Stimulated activated CD4-positive, alpha-beta T cell treated with anti-CD3 and anti-CD28 coated beads, Interleukin-1b, Interleukin-23, amount 100 ng/mL, for 1 hour (primary cell): ENCODE measurements at regions not wholly inside any gene's neighbourhood (a gene's known extent, or its start where the extent isn't known, plus 50 kb on each side); places are given as distances from the start of the nearest gene placed in this dataset.
"Not testable (repeated sequence)": the region's sequence is repeated elsewhere in the genome, so short reads cannot be mapped to it uniquely, and the experiment has no call there.

Experiments
- DNase-seq, 2 donors: peaks; one replicate each; pipeline ENCODE4 v3.0.0-alpha.2; 2020; ENCODE audit warnings: low read depth in 2 of 2

DNA sequence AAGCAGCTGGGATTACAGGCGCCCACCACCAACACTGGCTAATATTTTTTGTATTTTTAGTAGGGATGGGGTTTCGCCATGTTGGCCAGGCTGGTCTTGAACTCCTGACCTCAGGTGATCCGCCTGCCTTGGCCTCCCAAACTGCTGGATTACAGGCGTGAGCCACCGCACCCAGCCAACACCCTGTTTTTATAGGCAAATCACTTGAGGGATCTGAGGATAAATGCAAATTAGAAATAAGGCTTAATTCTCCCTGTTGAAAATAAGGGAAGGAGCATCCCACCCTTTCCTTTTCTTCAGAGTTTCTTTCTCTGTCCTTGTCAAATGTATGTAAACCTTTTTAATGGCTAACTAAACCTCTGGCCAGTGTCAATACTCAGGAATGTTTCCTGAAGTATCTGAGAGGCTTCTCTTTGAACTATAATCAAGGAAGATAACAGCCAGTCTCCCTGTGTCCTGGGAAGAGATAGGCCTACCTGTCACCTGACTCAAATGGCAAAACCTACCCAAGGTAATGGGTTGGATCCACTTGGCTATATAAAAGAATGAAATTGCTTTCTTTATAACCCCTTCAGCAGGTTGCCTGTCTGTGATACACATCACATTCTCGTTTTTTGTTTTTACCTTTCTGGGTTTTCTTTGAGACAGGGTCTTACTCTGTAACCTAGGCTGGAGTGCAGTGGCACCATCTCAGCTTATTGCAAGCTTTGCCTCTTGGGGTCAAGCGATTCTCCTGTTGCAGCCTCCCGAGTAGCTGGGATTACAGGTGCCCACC is 64.5 kb upstream of the TNFAIP3 start:
- no peak for DNase-seq

DNA sequence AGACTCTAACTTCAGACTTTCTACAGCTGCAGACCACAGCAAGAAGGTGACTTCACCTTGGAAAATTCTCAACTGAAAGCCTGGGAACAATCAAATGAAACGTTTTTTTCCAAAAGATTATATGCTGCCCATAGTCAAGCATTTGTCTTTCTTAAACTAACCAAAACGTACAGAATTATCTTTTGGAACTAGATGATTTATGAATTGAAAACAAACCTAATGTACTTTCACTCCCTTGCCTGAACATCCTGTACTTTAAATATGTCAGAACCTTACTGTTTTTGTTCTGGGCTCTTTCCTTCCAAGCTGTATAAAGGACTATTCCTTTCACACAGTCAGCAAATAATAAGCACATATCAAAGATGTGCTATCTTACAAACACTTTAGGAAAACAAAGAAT is 62.4 kb upstream of the TNFAIP3 start:
- no peak for DNase-seq

DNA sequence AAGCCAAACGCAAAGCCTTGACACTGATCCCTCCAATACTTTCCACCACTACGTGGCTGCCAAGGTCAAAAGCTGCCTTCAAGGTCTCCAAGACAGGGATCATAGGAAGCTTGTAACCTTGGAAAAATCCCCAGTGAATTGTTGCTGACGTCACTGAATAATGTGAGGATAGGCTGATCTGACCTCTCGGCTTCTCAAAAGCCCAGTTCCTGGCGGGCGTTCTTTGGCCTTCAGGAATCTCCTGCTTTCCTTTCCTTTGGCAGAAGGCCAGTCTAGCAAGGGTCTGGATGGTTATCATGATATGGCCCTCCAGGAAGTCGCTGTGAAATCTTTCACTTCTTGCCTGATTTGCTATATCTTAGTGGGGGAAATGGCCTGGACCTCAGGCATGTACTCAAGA is 61.4 kb upstream of the TNFAIP3 start:
- DNase-seq = no peak

DNA sequence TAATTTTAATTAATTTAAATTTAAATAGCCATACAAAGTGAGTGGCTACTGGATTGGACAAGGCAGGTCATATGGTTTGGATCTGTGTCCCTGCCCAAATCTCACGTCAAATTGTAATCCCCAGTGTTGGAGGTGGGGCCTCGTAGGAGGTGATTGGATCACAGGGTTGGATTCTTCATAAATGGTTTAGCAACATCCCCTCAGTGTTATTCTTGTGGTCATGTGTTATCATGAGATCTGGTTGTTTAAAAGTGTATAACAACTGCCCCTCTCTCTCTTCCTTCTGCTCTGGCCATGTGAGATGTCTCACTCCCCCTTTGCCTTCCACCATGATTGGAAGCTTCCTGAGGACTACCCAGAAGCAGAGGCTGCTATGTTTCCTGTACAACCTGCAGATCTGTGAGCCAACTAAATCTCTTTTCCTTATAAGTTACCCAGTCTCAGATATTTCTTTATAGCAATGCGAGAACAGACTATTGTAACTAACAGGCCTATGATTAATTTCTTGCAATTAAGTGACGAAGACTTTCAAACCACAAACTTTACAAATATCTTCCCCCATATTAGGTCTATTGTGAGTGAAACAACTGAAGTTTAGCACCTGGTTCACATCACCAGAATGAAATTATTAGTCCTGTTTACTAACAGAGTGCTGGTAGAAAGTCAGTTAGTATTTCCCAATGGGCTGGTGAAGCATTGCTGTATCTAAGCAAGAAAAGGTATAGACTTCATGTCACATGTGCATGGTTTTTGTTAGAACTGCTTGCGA is 60.0 kb upstream of the TNFAIP3 start:
- DNase-seq = no peak

DNA sequence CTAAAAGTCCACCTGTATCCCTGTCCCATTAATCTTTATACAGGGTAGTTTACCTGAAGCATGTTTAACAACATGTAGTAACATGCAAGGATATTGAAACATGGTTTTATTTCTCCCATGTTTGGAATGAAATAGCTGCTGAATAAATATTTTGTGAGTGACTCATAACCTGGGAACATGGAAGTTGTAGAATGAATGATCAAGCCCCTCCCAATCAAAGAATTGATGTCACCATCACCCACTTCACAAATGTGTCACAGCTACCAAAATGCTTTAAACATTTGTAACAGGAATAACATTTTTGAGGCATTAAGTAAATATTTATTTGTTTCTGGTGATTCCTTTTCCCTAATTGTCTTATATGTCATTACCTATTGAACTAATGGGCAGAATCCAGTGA is 58.9 kb upstream of the TNFAIP3 start:
- no peak for DNase-seq

DNA sequence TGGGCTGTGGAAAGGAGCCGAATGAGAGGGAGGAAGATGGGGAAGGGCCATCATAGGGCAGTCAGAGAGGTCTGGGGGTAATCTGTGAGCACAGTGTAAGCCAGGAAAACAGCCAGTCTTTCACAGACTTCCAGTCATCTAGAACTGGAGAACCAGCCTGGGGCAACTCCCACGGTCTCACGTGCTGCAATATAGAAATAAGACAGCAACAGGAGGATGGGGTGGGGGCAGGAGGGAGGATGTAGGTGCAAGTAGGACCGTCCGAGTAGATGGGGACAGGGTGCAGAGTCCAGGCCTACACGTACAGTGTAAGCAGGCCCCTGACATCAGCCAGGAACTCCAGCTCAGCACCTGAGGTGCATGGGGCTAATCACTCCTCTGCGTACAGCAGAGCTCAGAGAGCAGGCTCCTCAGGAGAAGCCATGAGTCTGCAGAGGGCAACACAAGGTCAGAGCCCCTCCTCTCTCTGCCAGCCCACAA is 58.2 kb upstream of the TNFAIP3 start:
- DNase-seq = no peak

DNA sequence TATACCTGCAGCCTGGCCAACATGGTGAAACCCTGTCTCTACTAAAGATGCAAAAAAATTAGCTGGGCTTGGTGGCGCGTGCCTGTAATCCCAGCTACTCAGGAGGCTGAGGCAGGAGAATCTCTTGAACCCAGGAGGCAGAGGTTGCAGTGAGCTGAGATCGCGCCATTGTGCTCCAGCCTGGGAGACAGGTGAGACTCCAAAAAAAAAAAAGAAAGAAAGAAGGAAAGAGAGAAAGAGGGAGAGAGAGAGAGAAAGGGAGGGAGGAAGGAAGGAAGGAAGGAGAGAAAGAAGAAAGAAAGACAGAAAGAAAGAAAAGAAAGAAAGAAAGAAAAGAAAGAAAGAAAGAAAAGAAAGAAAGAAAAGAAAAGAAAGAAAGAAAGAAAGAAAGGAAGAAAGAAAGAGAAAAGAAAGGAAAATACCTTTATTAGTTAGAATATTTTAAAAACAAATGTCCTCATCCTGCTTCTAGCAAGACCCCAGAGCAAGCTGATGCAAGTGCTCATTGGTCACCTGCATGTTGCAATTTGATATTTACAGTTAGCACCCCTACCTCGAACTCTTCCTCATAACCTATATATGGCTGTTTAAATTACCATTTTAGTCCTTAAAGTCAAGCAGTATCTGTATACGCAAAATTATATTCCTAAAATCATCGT is 57.0 kb upstream of the TNFAIP3 start:
- DNase-seq = not testable (repeated sequence)

DNA sequence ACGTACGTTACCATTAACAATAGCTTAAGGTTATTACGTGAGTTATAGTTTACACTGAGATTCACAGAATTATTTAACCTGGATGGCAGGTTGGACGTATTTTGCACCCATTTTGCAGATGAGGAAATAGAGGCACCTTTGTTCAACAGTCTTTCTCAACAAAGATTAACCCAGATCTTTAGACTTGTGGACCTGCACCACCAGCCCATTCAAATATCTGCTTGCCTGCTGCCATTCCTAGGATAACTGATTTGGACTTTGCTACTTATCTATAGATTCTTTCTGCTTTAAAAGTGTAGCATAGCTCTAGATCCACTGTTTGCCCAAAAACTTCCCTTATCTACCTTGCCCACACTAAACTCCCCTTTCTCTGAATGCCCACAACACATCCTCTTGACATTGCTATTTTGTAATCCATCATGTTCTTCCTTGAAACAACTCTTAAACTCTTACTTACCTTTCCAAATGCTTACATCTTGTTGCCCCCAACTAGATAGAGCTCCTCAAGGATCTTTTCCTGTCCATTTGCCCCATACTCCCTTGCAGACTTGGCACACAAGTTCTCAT is 56.4 kb upstream of the TNFAIP3 start:
- no peak for DNase-seq

DNA sequence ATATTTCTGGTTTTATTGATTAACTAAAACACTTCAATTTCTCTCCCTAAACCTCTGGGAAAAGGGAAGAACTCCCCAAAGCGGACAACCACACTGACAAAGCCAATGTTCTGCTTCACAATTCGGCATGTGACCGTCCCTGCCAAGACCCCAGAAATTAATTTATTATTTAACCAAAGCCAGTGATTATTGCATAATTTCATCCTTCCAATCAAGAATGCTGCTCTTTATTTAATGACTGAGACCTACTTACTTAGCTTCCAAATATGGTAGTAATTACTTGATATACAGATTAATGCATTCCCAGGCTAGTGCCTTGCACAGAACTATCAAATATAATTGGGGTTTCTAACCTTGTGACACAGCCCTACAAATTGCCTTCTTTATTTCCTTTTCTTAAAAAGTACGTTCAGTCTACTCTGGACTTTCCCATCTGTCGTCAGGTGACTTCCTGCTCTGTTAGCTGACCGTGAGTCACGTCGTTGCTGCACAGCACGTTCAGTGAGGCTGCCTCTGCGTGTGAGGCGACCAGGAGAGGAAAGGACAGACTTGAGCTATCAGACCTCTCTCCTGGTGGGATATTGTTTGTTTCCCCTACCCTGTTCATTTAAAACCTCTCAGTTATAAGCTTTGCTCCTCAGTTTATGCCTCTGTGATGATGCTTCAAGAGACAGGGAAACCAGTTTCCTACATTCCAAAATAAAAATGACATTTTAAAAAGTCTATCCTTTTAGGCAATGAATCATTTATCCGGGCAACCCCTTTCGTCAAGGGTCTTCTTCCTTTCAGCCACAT is 55.7 kb upstream of the TNFAIP3 start:
- peak; percentile 33 to 55 for DNase-seq

DNA sequence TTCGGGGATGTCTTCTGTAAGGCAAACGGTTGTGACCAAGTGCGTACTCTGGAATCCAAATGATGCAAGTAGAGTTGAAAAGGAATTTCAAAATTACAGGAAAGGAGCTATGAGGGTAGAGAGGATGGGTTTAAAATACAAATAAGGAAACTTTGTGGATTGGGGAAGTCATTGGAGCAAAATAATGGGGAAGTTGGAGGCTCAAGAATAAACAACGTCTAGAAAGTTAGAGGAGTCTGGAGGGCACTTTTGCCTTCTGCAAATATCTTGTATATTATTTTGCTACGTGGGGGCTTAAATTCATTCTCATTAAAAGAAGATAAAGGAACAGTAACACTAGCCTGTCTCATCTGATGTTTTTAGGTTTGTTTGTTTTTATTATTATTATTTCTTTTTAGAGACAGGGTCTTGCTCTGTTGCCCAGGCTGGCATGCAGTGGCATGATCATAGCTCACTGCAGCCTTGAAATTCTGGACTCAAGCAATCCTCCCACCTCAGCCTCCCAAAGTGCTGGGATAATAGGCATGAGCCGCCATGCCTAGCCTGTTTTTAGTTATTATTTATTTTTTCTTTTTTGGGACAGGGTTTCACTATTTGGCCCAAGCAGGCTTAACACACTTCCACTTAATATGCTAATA is 55.0 kb upstream of the TNFAIP3 start:
- no peak for DNase-seq

DNA sequence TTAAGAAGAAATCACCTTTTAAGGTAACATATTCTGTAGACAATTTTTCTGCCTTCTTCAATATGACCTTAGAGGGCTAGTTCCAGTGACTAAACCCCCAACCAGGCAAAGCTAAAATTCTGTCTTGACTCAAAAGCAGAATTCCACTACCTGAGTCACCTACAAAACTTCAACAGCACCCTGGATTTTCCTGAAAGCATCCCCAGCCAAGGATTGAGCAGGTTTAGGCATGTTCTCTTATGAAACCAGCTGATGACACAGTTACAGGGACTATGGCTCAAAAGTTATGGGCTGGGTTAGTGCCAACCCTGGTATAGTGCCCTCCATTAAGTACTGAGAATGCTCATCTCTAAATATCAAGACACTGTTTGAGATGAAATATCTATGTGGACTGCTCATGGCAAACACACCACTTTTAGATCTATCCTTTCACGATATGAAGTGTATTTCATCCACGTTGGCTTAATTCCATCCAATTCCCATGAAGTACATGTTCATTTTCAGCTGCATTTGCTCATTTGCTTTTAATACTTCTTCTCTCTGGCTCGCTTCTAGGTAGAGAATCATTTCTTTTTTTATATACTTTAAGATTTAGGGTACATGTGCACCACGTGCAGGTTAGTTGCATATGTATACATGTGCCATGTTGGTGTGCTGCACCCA is 53.6 kb upstream of the TNFAIP3 start:
- DNase-seq = no peak

DNA sequence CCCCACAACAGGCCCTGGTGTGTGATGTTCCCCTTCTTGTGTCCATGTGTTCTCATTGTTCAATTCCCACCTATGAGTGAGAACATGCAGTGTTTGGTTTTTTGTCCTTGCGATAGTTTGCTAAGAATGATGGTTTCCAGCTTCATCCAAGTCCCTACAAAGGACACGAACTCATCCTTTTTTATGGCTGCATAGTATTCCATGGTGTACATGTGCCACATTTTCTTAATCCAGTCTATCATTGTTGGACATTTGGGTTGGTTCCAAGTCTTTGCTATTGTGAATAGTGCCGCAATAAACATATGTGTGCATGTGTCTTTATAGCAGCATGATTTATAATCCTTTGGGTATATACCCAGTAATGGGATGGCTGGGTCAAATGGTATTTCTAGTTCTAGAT is 53.0 kb upstream of the TNFAIP3 start:
- not testable (repeated sequence) for DNase-seq

DNA sequence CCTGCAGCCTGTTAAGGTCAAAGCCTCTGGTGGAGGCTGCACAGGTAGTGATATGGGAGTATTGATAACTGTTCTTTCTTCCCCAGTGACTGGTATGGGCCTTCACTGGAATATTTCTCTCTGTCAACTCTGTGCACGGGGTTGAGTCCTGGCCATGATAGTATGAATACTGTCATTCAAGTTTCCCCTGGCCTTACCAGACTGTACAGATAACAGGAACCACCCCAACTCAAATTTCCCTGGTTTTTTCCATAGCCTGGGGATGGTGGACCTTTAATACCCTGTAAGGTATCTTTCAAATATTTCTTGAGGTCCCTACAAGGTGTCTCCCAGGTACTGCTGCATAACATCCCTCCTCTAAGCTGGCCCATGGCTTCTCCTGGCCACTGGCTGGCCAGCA is 51.4 kb upstream of the TNFAIP3 start:
- DNase-seq = no peak

DNA sequence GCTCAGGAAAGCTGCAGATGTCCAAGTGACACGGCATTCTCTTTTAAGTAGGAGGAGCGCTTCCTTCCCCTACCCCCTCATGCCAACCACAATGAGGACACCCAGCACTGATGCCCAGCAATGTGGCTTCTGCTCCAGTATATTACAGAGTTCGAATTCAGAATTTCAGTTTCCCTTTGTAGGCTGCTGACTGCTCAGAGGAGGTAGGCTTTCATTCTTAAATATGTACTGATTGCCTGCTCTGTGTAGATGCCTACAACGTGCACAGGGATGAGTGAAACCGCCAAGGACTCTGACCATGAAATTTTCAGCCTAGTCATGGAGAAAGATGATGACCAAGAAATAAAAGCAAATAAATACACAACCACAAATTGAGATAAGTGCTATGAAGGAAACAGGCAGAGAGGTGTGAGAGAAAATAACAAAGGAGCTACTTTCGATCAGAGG is 50.9 kb upstream of the TNFAIP3 start:
- DNase-seq = no peak

DNA sequence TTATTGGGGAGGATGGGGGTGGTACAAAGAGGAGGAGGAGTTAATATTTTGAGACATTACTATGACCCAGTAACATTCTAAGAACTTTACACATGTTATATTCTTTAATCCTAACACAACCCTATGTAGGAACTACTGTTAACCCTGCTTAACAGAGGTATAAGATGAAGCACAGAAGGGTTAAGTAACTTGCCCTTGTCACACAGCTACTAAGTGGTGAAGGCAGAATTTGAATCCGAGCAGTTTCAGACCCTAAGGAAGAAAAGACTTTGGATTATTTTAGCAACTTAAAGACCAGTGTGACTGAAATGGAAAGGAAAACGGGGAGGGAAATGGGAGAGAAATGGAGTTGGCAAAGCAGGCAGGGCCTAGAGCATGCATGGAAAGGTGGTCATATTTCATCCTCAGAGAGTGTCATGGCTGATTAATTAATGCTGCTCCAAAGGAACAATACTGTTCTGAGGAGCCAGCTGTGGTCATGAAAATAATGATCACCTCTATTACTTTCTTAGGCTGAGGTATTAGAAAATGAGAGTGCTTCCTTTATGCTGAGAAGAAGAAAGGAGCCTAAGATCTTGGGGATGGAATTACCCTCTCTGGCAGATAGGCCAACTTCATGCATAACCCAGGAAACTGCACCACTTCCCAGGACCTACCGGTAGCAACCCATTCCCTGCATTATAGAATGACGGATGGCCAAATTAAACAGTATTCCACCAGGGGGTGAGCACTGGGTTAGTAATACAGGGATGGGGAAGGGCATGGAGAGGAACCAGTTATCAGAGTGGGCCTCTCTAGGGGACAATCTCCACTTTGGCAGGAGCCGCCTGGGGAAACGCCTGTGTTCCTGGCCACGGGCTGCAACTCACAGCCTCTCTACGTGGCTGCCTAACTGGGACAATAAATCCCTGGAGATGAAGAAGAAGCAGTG is 50.1 kb upstream of the TNFAIP3 start:
- DNase-seq = no peak
